NCI-H2196 (cell line): ENCODE measurements at regions not wholly inside any gene's neighbourhood (a gene's known extent, or its start where the extent isn't known, plus 50 kb on each side); places are given as distances from the start of the nearest gene placed in this dataset.

Source experiments
- DNase-seq: peaks from one replicate; lab custom pipeline; 2025; ENCODE audit not compliant: unreplicated experiment; lab: John Stamatoyannopoulos, UW

DNA sequence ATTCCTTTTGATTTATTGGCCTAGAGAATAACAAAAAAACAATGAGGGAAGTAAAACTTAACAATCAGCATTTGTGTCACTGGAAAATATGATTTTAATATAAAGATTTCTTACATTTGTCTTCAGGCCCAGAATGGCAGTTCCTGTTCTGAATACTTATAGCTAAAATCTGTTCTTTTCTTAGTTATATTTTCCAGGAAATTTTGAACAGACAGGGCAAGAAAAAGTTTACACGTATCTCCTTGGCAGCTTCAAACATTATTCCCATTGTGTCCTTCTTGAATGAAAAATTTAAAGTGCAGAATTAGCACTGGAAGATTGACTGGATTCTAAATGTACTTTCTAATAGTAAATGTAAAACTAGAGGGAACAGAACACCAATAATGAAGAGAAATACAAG, 1454.0 kb upstream of the PIK3C3 start:
- DNase-seq, result no peak

GRCh38 chr18:40494603-40495002, 1460.4 kb upstream of the PIK3C3 start:
- no peak for DNase-seq

GRCh38 chr18:40493316-40493715, 1461.7 kb upstream of the PIK3C3 start:
- no peak for DNase-seq

DNA sequence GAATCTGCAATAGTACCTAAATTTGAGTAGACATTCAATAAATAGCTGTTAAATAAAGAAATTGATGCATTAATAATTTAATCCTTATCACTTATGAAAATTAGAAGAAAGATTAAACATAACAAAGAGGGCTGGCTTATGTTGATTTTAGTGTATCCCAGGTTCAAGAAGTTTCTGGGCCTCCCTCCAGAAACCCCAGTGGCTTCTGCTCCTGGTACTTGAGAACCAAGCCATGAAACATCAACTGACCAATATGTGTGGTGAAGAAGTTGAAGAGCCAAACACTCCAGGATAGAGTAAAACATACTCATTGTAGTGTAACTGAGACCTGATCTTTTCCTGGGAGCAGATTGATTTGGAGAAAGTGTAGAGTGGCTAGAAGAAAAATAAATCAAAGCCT, 1465.7 kb upstream of the PIK3C3 start:
- DNase-seq, result no peak

DNA sequence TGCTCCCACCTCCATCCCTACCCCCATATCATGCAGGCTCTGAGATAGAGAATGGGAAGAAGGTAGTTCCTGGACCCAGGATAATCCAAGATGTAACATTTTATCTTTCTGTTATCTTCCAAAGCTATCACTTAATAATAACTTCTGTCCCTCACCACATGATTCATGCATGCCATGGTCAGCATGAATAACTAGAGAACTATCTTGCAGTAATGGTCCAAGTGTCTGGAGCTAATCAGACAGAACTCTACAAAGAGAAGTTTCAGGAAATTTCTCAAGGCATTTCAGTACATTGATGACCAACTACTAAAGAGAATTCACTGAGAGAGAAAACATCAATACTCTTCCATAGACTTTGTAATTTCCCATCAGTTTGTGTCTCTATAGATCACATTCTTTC, 1469.7 kb upstream of the PIK3C3 start:
- DNase-seq, result no peak

GRCh38 chr18:40473221-40474029, 1481.6 kb upstream of the PIK3C3 start:
- DNase-seq, result no peak

DNA sequence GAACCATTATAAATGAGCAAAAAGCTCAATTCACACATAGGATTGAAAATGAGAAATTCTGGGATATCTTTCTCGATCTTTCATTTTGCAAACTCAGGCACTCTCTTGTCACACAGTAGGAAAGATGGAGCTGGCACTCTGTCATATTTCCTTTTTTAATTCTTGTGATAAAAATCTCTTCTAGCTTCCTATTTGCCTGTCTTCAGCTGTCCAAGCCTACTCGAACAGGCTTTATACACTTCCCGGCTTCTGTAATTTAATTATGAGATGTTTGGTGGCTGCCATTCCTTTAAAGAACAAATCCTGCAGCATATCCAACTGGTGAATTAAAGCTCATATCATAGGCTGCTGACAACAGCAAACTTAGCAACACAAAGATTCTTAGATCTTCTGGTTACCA, 1484.3 kb upstream of the PIK3C3 start:
- DNase-seq, result no peak

- no peak for DNase-seq
Measured at GRCh38 chr18:40469851-40470250, 1485.2 kb upstream of the PIK3C3 start.

GRCh38 chr18:40469316-40469715, 1485.7 kb upstream of the PIK3C3 start:
- no peak for DNase-seq

DNA sequence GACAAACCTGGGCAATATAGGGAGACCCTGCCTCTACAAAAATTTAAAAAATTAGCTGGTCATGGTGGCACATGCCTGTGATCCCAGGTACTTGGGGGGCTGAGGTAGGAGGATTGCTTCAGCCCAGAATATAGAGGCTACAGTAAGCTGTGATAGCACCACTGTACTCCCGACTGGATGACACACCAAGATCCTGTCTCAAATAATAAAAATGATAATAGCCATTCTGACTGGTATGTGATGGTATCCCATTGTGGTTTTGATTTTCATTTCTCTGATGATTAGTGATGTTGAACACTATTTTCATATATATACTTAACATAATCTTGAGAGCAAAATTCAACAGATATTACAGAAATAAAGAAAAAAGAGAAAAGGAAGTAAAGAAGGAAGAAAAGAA, 1491.0 kb upstream of the PIK3C3 start:
- DNase-seq, result no peak

DNA sequence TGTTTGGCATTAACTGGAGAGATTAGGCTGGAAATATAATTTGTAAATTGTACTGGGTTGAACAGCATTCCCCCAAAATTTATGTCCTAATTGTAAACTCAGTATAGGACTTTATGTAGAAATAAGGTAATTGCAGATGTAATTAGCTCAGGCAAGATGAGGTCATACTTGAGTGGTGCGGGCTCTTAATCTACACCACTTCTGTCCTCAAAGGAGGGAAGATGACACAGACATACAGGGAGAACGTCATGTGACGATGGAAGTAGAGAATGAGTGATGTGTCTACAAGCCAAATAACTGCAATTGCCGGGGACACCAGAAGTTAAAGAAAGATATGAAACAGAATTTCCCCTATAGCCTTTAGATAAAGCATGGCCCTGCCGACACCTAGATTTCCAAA, 1501.1 kb upstream of the PIK3C3 start:
- DNase-seq, result no peak

GRCh38 chr18:40452599-40452998, 1502.4 kb upstream of the PIK3C3 start:
- DNase-seq, result no peak

- DNase-seq, result no peak
Measured at GRCh38 chr18:40450751-40451150, 1504.3 kb upstream of the PIK3C3 start.

DNA sequence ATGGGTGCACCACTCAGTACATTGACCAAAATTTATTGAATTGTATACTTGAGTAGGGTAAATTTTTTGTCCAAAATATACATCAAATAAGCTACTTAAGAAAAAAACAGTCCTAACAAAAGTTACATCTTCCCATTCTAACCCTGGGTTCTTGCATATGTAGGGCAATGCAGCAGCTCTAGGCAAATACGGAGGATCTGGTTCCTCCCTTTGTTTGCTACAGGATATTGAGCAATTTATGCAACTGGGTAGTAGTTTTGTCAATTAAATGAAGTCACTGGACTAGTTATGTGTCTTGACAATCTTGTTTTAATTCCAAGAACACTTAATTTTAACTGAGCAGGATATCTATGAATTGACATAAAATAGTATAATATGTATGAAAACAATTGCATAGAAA, 1507.2 kb upstream of the PIK3C3 start:
- DNase-seq, result no peak

DNA sequence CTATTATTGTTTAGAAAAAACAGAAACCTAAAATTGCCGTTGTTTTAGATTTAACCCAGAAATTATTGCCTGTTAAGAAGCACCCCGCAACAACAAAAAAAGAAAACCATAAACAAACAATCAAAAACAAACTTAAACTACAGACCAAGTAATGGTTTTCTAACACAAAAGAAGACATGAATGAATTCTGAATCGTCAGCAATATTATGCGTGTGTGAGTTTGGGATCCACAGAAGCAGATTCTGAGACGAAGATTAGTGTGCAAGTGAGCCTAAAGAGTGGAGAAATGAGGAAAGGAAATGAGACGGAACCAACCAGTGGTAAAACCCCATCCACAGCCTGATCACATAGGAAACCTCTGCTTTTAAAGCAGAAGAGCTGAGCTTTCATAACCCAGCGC, 1514.9 kb upstream of the PIK3C3 start:
- DNase-seq, result no peak

GRCh38 chr18:40437517-40437916, 1517.5 kb upstream of the PIK3C3 start:
- DNase-seq, result no peak

GRCh38 chr18:40431071-40431985, 1523.7 kb upstream of the PIK3C3 start:
- no peak for DNase-seq

DNA sequence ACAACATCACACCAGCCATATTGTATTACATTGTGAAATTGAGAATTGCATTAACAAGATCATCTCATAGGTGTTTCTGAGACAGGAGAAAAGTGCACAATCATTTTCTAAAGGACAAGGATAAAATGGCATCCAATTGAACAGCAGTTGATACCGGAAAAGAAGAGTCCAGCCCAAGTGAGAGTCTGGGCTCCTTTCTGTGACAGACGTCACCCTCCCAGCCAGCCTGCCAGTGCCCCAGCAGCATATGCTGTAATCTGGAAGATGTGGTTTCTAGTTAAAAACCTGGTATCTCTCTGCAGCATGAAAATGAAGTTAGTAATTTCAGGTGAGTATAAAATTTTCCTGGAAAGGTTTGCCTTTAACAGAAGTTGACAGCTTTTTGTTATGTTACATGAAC, 1531.7 kb upstream of the PIK3C3 start:
- no peak for DNase-seq

DNA sequence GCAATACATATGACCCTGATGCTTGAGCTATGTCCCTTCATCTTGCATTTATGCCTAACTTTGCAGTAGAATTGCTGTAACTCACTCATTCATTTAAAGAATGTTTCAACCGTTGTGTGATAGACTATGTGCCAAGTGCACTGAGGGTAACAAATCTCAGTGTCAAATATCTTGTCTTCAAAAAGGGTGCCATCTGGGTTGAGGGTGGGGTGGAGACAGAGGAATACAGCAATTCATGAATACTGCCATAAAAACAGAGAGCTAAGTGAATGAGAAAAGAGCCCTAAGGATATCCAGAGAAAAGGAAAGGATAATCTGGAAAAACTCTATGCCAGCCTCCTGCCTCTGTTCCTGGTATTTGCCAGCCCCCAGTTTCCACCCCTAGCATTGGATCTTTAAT, 1534.4 kb upstream of the PIK3C3 start:
- DNase-seq, result no peak

DNA sequence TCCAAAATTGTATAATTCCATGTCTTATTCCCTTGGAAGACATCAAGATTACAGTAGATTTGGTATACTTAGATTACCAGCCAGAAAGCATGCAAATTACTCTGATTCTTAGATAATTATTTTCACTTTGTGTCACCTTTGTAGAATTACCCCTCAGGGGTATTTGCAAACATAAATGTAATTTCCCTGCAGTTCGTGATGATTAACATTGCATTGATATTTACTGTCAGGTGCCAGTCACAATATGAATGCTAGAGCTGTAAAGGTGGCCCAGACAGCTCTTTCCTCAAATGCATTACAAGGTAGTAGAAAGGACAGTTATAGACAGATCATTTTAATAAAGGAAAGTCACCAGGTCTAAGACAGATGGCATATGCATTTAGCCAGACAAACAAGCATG, 1537.5 kb upstream of the PIK3C3 start:
- no peak for DNase-seq

DNA sequence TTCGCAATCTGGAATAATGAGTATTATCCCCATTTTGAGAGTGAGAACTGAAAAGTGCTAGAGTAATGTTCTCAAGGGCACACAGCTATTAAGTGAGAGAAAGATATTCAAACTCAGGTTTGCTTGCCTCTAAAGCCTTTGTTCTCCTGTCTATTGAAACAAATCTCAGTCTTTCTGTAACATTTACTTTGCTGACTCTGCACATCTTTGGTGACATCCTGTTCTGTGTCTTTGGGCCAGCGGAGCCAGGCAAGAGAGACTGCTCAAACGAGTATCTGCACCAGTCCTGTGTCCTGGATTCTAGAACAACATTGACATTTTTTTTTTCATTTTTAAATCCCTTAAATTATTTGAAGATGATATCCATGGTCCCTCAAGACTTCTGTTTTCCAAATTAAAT, 1539.2 kb upstream of the PIK3C3 start:
- no peak for DNase-seq

DNA sequence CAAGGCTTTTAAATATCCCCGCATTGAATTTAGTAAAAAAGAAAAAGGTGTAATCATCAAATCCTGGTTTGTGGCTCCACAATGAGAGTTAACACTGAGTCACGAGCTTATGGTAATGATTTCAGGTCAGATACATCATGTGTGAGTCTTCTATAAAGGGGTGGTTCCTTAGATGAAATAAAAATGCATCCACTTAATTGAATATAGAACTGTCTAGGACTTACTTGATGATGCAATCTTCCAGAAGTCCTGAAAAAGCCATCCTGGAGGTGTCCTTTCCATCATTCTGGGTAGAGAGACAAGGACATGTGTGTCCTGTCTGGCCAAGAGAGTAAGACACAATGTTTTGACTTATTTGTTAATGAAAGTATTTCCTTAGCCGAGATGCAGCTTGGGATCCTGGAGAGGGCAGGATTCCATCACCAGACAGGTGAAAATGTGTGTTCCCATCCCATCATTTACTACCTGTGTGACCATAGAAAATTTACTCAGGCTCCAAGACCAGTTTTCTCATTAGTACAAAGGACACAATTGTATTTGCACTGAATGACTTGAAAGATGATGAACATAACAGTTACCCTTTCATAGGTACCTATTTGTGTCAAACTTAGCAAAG, 1539.8 kb upstream of the PIK3C3 start:
- no peak for DNase-seq
